ENCODE measurements at regions not wholly inside any gene's neighbourhood (a gene's known extent, or its start where the extent isn't known, plus 50 kb on each side); places are given as distances from the start of the nearest gene placed in this dataset.

DNA sequence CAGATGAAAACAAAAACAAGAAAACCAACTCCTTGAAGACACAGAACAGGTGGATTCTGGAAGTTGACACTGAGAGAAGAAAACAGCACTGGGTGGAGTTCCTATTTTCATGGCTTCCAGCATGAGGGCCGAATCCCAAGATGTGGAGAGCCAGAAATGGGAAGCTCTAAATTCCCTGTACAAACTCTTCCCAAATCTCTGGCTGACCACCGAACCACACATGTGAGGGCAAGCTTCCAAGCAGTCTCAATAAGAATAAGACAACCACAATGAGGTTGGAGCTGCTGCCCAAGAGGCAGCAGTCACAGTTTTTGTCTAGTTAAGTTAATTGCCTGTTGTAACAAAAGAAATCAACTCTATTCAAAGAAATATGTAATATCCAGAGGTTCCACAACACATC lies 339.3 kb upstream of the SLC30A5 start:
- TF ChIP-seq, protein P1, sequence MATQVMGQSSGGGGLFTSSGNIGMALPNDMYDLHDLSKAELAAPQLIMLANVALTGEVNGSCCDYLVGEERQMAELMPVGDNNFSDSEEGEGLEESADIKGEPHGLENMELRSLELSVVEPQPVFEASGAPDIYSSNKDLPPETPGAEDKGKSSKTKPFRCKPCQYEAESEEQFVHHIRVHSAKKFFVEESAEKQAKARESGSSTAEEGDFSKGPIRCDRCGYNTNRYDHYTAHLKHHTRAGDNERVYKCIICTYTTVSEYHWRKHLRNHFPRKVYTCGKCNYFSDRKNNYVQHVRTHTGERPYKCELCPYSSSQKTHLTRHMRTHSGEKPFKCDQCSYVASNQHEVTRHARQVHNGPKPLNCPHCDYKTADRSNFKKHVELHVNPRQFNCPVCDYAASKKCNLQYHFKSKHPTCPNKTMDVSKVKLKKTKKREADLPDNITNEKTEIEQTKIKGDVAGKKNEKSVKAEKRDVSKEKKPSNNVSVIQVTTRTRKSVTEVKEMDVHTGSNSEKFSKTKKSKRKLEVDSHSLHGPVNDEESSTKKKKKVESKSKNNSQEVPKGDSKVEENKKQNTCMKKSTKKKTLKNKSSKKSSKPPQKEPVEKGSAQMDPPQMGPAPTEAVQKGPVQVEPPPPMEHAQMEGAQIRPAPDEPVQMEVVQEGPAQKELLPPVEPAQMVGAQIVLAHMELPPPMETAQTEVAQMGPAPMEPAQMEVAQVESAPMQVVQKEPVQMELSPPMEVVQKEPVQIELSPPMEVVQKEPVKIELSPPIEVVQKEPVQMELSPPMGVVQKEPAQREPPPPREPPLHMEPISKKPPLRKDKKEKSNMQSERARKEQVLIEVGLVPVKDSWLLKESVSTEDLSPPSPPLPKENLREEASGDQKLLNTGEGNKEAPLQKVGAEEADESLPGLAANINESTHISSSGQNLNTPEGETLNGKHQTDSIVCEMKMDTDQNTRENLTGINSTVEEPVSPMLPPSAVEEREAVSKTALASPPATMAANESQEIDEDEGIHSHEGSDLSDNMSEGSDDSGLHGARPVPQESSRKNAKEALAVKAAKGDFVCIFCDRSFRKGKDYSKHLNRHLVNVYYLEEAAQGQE (IDR thresholded peaks at IDR 0.05; ENCODE audit: insufficient read depth in 1 of 2, low read depth in 2 of 2, low read length in 2 of 2): no peak
- TF ChIP-seq SIN3A (IDR thresholded peaks at IDR 0.05; ENCODE audit: borderline replicate concordance, insufficient read depth, low read length) (no peak), TAF1 (IDR thresholded peaks at IDR 0.05; ENCODE audit: borderline replicate concordance, insufficient read depth, low read length) (no peak), POLR2AphosphoS5 (IDR thresholded peaks at IDR 0.05; ENCODE audit: low read depth, low read length) (no peak), FOXP2 (optimal IDR thresholded peaks at IDR 0.05; ENCODE audit: borderline replicate concordance, extremely low read depth, extremely low read length, insufficient read depth) (no peak)

DNA sequence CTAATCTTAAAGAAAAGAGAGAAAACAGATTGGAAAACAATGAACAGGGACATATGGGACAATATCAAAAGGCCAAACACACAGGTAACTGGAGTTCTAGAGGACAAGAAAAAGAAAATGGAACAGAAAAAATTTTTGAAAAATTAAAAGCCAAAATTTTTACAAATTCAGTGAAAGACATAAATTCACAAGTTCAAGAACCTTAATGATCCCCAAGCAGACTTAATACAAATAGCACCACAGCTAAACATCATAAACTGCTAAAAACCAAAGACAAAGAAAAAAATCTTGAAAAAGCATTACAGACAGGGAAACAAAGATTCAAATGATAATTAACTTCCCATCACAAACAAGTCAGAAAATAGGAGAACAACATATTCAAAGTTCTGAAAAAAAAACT lies 338.5 kb upstream of the SLC30A5 start:
- TF ChIP-seq TAF1 (IDR thresholded peaks at IDR 0.05; ENCODE audit: borderline replicate concordance, insufficient read depth, low read length) (no peak), POLR2AphosphoS5 (IDR thresholded peaks at IDR 0.05; ENCODE audit: low read depth, low read length) (no peak)
- TF ChIP-seq, protein P1 (IDR thresholded peaks at IDR 0.05; ENCODE audit: insufficient read depth in 1 of 2, low read depth in 2 of 2, low read length in 2 of 2): no peak

DNA sequence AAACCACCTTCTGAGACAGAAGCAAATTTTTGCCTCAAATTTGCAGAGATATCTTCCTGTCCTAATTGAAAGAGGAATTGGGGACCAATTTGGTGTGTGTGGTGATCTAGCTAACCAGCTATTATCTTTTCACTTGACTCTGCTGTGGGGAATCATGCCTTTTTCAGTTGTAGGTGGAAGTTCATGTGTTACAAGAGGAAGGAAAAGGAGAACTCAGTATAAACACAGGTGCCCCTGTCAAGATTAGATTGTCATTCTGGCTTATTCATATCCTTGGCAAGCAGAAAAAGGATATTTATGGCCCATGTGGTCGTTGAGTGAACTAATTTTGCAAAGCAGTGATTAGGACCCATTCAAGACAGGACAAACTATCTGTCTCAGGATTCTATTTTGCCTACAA lies 336.8 kb upstream of the SLC30A5 start:
- TF ChIP-seq, protein P1 (IDR thresholded peaks at IDR 0.05; ENCODE audit: insufficient read depth in 1 of 2, low read depth in 2 of 2, low read length in 2 of 2): no peak
- no peak for TF ChIP-seq SIN3A (IDR thresholded peaks at IDR 0.05; ENCODE audit: borderline replicate concordance, insufficient read depth, low read length)
- TF ChIP-seq TAF1 (IDR thresholded peaks at IDR 0.05; ENCODE audit: borderline replicate concordance, insufficient read depth, low read length): no peak
- no peak for TF ChIP-seq POLR2AphosphoS5 (IDR thresholded peaks at IDR 0.05; ENCODE audit: low read depth, low read length)

DNA sequence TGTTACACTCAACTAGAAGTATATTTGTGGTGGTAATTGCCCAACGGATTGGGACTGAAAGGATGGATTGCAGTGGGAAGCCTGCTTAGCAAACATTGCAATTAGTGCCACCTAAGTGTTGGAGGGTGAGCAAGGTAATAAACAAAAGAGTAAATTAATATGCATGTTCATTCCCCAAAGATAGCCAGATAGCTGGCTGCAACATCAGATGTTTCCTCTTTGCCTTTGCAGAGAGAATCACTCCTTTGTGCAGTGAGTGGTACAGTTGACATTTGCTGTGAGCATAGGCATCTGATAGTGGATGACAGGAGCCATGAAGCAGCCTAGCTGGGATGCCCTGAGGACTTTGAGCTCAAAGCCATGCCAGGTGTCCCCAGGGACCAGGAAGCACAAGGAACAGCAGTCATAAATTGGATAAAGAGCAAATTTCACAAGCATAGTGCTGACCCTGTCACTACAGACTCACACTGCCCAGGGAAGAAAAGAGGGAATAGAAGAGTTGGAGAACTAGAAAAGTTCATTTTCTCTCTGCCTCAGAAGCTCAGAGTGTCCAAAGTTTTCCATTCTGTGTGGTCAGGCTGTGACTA lies 336.1 kb upstream of the SLC30A5 start:
- TF ChIP-seq SIN3A (IDR thresholded peaks at IDR 0.05; ENCODE audit: borderline replicate concordance, insufficient read depth, low read length) (no peak), POLR2AphosphoS5 (IDR thresholded peaks at IDR 0.05; ENCODE audit: low read depth, low read length) (no peak), TAF1 (IDR thresholded peaks at IDR 0.05; ENCODE audit: borderline replicate concordance, insufficient read depth, low read length) (no peak), FOXP2 (optimal IDR thresholded peaks at IDR 0.05; ENCODE audit: borderline replicate concordance, extremely low read depth, extremely low read length, insufficient read depth) (no peak)
- TF ChIP-seq, protein P1 (IDR thresholded peaks at IDR 0.05; ENCODE audit: insufficient read depth in 1 of 2, low read depth in 2 of 2, low read length in 2 of 2): no peak

DNA sequence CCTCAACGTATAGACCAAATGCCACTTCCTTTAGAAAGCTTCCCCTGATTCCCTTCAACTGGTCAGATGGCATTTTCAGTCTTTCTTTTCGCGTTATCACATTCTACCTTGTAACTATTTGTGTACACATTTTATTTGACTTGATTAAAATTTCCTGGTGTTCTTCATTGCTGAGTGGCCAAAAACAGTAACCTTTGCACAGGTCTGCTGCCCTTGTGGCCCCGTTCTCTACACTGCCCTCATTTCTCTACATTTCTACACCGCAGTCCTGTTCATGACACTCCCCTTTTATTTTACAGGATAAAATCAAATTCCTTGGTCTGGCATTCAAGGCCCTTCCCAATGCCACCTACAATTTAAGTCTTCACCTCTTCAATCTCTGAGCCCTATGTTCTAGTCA lies 334.2 kb upstream of the SLC30A5 start:
- TF ChIP-seq, protein P1 (IDR thresholded peaks at IDR 0.05; ENCODE audit: insufficient read depth in 1 of 2, low read depth in 2 of 2, low read length in 2 of 2): no peak
- TF ChIP-seq SIN3A (IDR thresholded peaks at IDR 0.05; ENCODE audit: borderline replicate concordance, insufficient read depth, low read length) (no peak), FOXP2 (optimal IDR thresholded peaks at IDR 0.05; ENCODE audit: borderline replicate concordance, extremely low read depth, extremely low read length, insufficient read depth) (no peak), TAF1 (IDR thresholded peaks at IDR 0.05; ENCODE audit: borderline replicate concordance, insufficient read depth, low read length) (no peak), POLR2AphosphoS5 (IDR thresholded peaks at IDR 0.05; ENCODE audit: low read depth, low read length) (no peak)

Measured in PFSK-1 (cell line).